ENCODE measurements at regions not wholly inside any gene's neighbourhood (a gene's known extent, or its start where the extent isn't known, plus 50 kb on each side); places are given as distances from the start of the nearest gene placed in this dataset.

GRCh38 chr2:7884338-7884737 lies 797.5 kb upstream of the ID2 start:
- no peak for TF ChIP-seq REST (IDR thresholded peaks at IDR 0.05; ENCODE audit: insufficient read depth in 1 of 2, low read depth in 2 of 2, low read length in 2 of 2)
- TF ChIP-seq POLR2AphosphoS5 (IDR thresholded peaks at IDR 0.05; ENCODE audit: low read depth, low read length) = no peak
- TF ChIP-seq TAF1 (IDR thresholded peaks at IDR 0.05; ENCODE audit: borderline replicate concordance, insufficient read depth, low read length) = no peak
- TF ChIP-seq SIN3A (IDR thresholded peaks at IDR 0.05; ENCODE audit: borderline replicate concordance, insufficient read depth, low read length) = no peak
- no peak for TF ChIP-seq FOXP2 (optimal IDR thresholded peaks at IDR 0.05; ENCODE audit: borderline replicate concordance, extremely low read depth, extremely low read length, insufficient read depth)
